Thyroid gland (tissue), 4 donors: ENCODE measurements at regions not wholly inside any gene's neighbourhood (a gene's known extent, or its start where the extent isn't known, plus 50 kb on each side); places are given as distances from the start of the nearest gene placed in this dataset.

Experiments used
- DNase-seq, 2 donors: peaks; one replicate each; pipeline ENCODE4 v3.0.0-alpha.2; 2019
- H3K27ac ChIP-seq, 3 donors: fragments of 200-600 bp; sonication (generic); 1 replicate in 2 of 3; 2 replicates in 1 of 3; pipeline ENCODE4 v1.5.1; 2016 to 2019; ENCODE audit warnings: mild to moderate bottlenecking in 1 of 3, moderate library complexity in 1 of 3
- H3K27me3 ChIP-seq: fragments of 200-600 bp; sonication (generic); one replicate; pipeline ENCODE4 v1.5.1; 2019
- H3K36me3 ChIP-seq, 2 donors: fragments of 200-600 bp; sonication (generic); one replicate each; pipeline ENCODE4 v1.5.1; 2016 to 2019
- H3K4me1 ChIP-seq, 2 donors: fragments of 200-600 bp; sonication (generic); one replicate each; pipeline ENCODE4 v1.5.1; 2017 to 2019
- H3K4me3 ChIP-seq, 3 donors: fragments of 200-600 bp; sonication (generic); replicated peaks in 1 of 3; 1 replicate in 2 of 3; 2 replicates in 1 of 3; pipeline ENCODE4 v1.5.1; 2016; ENCODE audit warnings: mild to moderate bottlenecking in 1 of 3
- H3K9me3 ChIP-seq: fragments of 200-600 bp; sonication (generic); one replicate; pipeline ENCODE4 v1.5.1; 2017
- CTCF ChIP-seq, 6 experiments: fragments of 200-600 bp in 3 of 6; fragments of 450-650 bp in 3 of 6; sonication (generic) in 3 of 6; IDR thresholded peaks; one replicate each; pipeline ENCODE4 v1.5.1; 2016 to 2019; ENCODE audit warnings: antibody characterized with exemption in 6 of 6, mild to moderate bottlenecking in 2 of 6, inconsistent platforms in 1 of 6, moderate library complexity in 1 of 6
- POLR2A ChIP-seq, 2 donors: fragments of 450-650 bp; IDR thresholded peaks; one replicate each; pipeline ENCODE4 v1.6.1; 2017; ENCODE audit warnings: antibody characterized with exemption in 2 of 2, mild to moderate bottlenecking in 2 of 2, moderate library complexity in 1 of 2
- WGBS, 2 donors: methylation state at CpG; one replicate each; pipeline ENCODE4 v1.1.5; 2017; 5-methylcytosine and 5-hydroxymethylcytosine counted together
- intact Hi-C: fragments of 100-400 bp; cut with DNase I; formaldehyde crosslinking; loops from one replicate; pipeline ENCODE4 v1.15.1; 2023

GRCh38 chr3:67875858-67876257 is 221.4 kb upstream of the SUCLG2 start:
- Histone ChIP-seq H3K27ac (no peak overlapping the region), H3K27me3 (no peaks in the 10 kb centered on the region), H3K4me3 (no peak overlapping the region), H3K36me3 (no peaks in the 10 kb centered on the region), H3K9me3 (no peaks in the 10 kb centered on the region), H3K4me1 (no peaks in the 10 kb centered on the region)
- WGBS, 2 donors: 73 to 77% methylated on average over 3 of the region's 3 CpGs
- DNase-seq: no peak
- intact Hi-C loops: no loop called here
- TF ChIP-seq POLR2A (IDR thresholded peaks at IDR 0.05) (no peak), CTCF (IDR thresholded peaks at IDR 0.05) (no peak)

DNA sequence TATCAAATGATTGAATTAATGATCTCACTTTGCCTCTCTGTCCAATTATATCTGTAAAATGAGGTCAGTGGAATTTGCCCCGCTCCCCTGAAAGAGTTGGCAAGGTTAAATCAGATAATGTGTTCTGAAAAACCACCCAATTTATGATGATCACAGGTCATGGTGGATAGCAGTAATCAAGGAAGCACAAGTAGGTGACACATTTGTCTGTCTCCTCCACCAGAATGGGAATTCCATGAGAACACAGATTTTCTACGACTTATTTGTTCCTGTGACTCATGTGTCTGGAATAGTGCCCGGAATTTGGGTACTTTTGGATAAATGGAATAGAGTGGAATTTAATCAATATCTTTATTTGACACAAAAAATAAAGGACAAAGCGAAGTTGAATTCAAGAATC is 220.9 kb upstream of the SUCLG2 start:
- no peak overlapping the region for H3K27ac ChIP-seq

GRCh38 chr3:67870477-67870876 is 216.1 kb upstream of the SUCLG2 start:
- TF ChIP-seq CTCF (IDR thresholded peaks at IDR 0.05) (no peak), POLR2A (IDR thresholded peaks at IDR 0.05) (no peak)
- H3K4me1 ChIP-seq: no peaks in the 10 kb centered on the region
- DNase-seq: no peak
- no peaks in the 10 kb centered on the region for H3K9me3 ChIP-seq
- no peaks in the 10 kb centered on the region for H3K27me3 ChIP-seq
- intact Hi-C loops: no loop called here
- no peak overlapping the region for H3K4me3 ChIP-seq
- H3K36me3 ChIP-seq: no peaks in the 10 kb centered on the region
- H3K27ac ChIP-seq: no peak overlapping the region
- 92 to 96% methylated on average over 3 of the region's 3 CpGs for WGBS, 2 donors

More for the DNA sequence above, 220.9 kb upstream of the SUCLG2 start:
- no peak overlapping the region for H3K4me3 ChIP-seq
- WGBS, 2 donors: 83 to 86% methylated on average over 4 of the region's 4 CpGs
- H3K36me3 ChIP-seq: no peaks in the 10 kb centered on the region
- no peaks in the 10 kb centered on the region for H3K27me3 ChIP-seq
- no peaks in the 10 kb centered on the region for H3K4me1 ChIP-seq
- intact Hi-C loops: no loop called here
- no peaks in the 10 kb centered on the region for H3K9me3 ChIP-seq
- TF ChIP-seq CTCF (IDR thresholded peaks at IDR 0.05) (no peak), POLR2A (IDR thresholded peaks at IDR 0.05) (no peak)
- no peak for DNase-seq

DNA sequence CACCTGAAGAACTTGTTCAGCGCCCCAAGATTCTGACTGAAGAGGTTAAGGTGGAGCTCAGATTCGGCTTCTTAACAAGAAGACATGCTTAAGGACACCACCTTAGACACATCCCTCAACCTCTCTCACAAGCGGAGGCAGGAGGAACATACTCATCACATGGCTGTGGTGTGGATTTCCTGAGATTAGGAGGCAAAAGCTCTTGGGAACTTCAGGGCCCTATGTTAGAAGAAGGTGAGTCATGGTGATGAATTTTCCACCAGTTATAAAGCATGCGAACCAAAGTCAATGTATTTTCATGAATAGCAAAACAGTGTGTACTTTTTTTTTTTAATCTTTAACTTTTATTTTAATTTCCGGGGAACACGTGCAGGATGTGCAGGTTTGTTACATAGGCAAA is 212.2 kb upstream of the SUCLG2 start:
- H3K9me3 ChIP-seq: no peaks in the 10 kb centered on the region
- 90 to 95% methylated on average over 6 of the region's 6 CpGs for WGBS, 2 donors
- no peaks in the 10 kb centered on the region for H3K27me3 ChIP-seq
- intact Hi-C loops: no loop called here
- TF ChIP-seq POLR2A (IDR thresholded peaks at IDR 0.05) (no peak), CTCF (IDR thresholded peaks at IDR 0.05) (no peak)
- no peak overlapping the region for H3K27ac ChIP-seq
- DNase-seq: no peak
- H3K36me3 ChIP-seq: no peaks in the 10 kb centered on the region
- no peak overlapping the region for H3K4me3 ChIP-seq
- no peaks in the 10 kb centered on the region for H3K4me1 ChIP-seq

- TF ChIP-seq CTCF (IDR thresholded peaks at IDR 0.05) (no peak), POLR2A (IDR thresholded peaks at IDR 0.05) (no peak)
- Histone ChIP-seq H3K36me3 (no peaks in the 10 kb centered on the region), H3K27ac (no peak overlapping the region), H3K4me3 (no peak overlapping the region), H3K4me1 (no peaks in the 10 kb centered on the region), H3K27me3 (no peaks in the 10 kb centered on the region), H3K9me3 (no peaks in the 10 kb centered on the region)
- DNase-seq: no peak
- intact Hi-C loops: no loop called here
- 58 to 62% methylated on average over 2 of the region's 2 CpGs for WGBS, 2 donors
Measured at GRCh38 chr3:67864587-67865183, 210.3 kb upstream of the SUCLG2 start.
